HEK293T (cell line): ENCODE measurements at regions not wholly inside any gene's neighbourhood (a gene's known extent, or its start where the extent isn't known, plus 50 kb on each side); places are given as distances from the start of the nearest gene placed in this dataset.

Experiments
- ARNT ChIP-seq: fragments of 450-650 bp; IDR thresholded peaks from 2 replicates; pipeline ENCODE4 v1.6.1; 2017; ENCODE audit warnings: mild to moderate bottlenecking
- BHLHE40 ChIP-seq: fragments of 450-650 bp; IDR thresholded peaks from 2 replicates; pipeline ENCODE4 v1.6.1; 2016; ENCODE audit warnings: mild to moderate bottlenecking, moderate library complexity, borderline replicate concordance
- ELF4 ChIP-seq: fragments of 450-650 bp; IDR thresholded peaks from 2 replicates; pipeline ENCODE4 v1.6.1; 2017; ENCODE audit warnings: antibody characterized with exemption
- FOXA1 ChIP-seq: fragments of 450-650 bp; IDR thresholded peaks from 2 replicates; pipeline ENCODE4 v1.6.1; 2016; ENCODE audit warnings: mild to moderate bottlenecking
- FOXK2 ChIP-seq: fragments of 450-650 bp; IDR thresholded peaks from 2 replicates; pipeline ENCODE4 v1.6.1; 2016; ENCODE audit warnings: mild to moderate bottlenecking
- FOXM1 ChIP-seq: fragments of 450-650 bp; IDR thresholded peaks from 2 replicates; pipeline ENCODE4 v1.6.1; 2017; ENCODE audit warnings: mild to moderate bottlenecking, borderline replicate concordance
- L3MBTL2 ChIP-seq: fragments of 450-650 bp; conservative IDR thresholded peaks from 2 replicates; pipeline ENCODE4 v1.6.1; 2016; ENCODE audit warnings: mild to moderate bottlenecking
- LEF1 ChIP-seq: fragments of 450-650 bp; IDR thresholded peaks from 2 replicates; pipeline ENCODE4 v1.6.1; 2017; ENCODE audit warnings: mild to moderate bottlenecking, borderline replicate concordance
- NFRKB ChIP-seq: fragments of 450-650 bp; IDR thresholded peaks from 2 replicates; pipeline ENCODE4 v1.6.1; 2016; ENCODE audit warnings: mild to moderate bottlenecking, moderate library complexity
- SP1 ChIP-seq: fragments of 450-650 bp; IDR thresholded peaks from 2 replicates; pipeline ENCODE4 v1.6.1; 2017
- TARDBP ChIP-seq: fragments of 450-650 bp; IDR thresholded peaks from 2 replicates; pipeline ENCODE4 v1.6.1; 2016
- ZNF384 ChIP-seq: fragments of 450-650 bp; IDR thresholded peaks from 2 replicates; pipeline ENCODE4 v1.6.1; 2016

DNA sequence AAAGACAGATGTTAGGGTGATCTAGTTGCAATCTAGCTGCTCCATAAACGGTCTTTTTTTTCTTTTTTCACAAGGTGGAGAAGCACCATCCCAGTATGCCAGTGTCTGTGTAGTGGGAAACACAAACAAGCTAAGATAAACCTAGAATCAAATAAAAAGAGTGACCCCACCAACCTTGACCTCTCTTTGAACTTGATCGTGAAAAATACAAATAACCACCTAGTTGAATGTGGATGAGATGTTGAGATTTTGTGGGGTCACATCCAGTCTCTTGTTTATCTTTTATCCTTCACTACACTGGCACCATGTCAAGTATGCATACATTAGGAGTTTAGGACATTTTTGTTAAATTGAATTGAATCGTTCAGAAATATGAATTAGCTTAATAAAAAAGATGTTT is 194.6 kb upstream of the EYA4 start:
- no peak for TF ChIP-seq TARDBP
- TF ChIP-seq ELF4: no peak
- no peak for TF ChIP-seq NFRKB
- no peak for TF ChIP-seq FOXA1
- no peak for TF ChIP-seq FOXK2
- TF ChIP-seq LEF1: no peak
- TF ChIP-seq ARNT: no peak
- no peak for TF ChIP-seq SP1
- TF ChIP-seq L3MBTL2: no peak
- no peak for TF ChIP-seq FOXM1
- no peak for TF ChIP-seq ZNF384
- TF ChIP-seq BHLHE40: no peak
